Activated CD8-positive, alpha-beta T cell treated with anti-CD3 and anti-CD28 coated beads for 36 hours (primary cell): ENCODE measurements at regions not wholly inside any gene's neighbourhood (a gene's known extent, or its start where the extent isn't known, plus 50 kb on each side); places are given as distances from the start of the nearest gene placed in this dataset.

ENCODE experiments used
- ATAC-seq: fragments of 200-7000 bp; cut with Tn5 transposase; one replicate; pipeline ENCODE4 v1.10.0; 2021; ENCODE audit warnings: mild to moderate bottlenecking, moderate library complexity
- CTCF ChIA-PET: fragments of 350-600 bp; sonication (Branson Sonifier 250); formaldehyde crosslinking; loops from one replicate; lab custom pipeline; 2021; ENCODE audit warnings: antibody characterized with exemption; lab: Charles Lee
- POLR2A ChIA-PET: fragments of 350-600 bp; sonication (Branson Sonifier 250); formaldehyde crosslinking; loops from one replicate; lab custom pipeline; 2021; ENCODE audit warnings: antibody characterized with exemption; lab: Charles Lee
- DNase-seq: peaks from one replicate; pipeline ENCODE4 v3.0.0-alpha.2; 2020
- H3K27ac Mint-ChIP-seq: one replicate; pipeline ENCODE4 v1.8.0; 2021; ENCODE audit warnings: mild to moderate bottlenecking, mixed read lengths
- H3K27me3 Mint-ChIP-seq: one replicate; pipeline ENCODE4 v1.8.0; 2021; ENCODE audit warnings: mixed read lengths
- H3K36me3 Mint-ChIP-seq: one replicate; pipeline ENCODE4 v1.8.0; 2021; ENCODE audit warnings: low read depth, mixed read lengths
- H3K4me1 Mint-ChIP-seq: one replicate; pipeline ENCODE4 v1.8.0; 2021; ENCODE audit warnings: low read depth, mixed read lengths
- H3K4me3 Mint-ChIP-seq: one replicate; pipeline ENCODE4 v1.8.0; 2021; ENCODE audit warnings: mild to moderate bottlenecking, moderate library complexity, mixed read lengths
- H3K9me3 Mint-ChIP-seq: one replicate; pipeline ENCODE4 v1.8.0; 2021; ENCODE audit warnings: mixed read lengths
- CTCF ChIP-seq: fragments of 200-600 bp; IDR thresholded peaks from one replicate; pipeline ENCODE4 v1.8.0; 2022; ENCODE audit warnings: antibody characterized with exemption, mild to moderate bottlenecking
- intact Hi-C: fragments of 100-400 bp; cut with micrococcal nuclease; formaldehyde crosslinking; loops from one replicate; pipeline ENCODE4 v1.10.0; 2022

- DNase-seq = no peak
- Mint-ChIP-seq H3K27me3 (no peaks in the 10 kb centered on the region), H3K4me1 (no peaks in the 10 kb centered on the region), H3K27ac (no peak overlapping the region), H3K4me3 (no peak overlapping the region), H3K36me3 (no peaks in the 10 kb centered on the region), H3K9me3 (peaks cover 9% of the 10 kb centered on the region)
- TF ChIP-seq CTCF = no peak
- ChIA-PET CTCF (no interaction called here), POLR2A (no interaction called here)
- intact Hi-C loops = no loop called here
- no peak for ATAC-seq
These were observed 962.3 kb upstream of the NXPH2 start for GRCh38 chr2:139742216-139743172.

GRCh38 chr2:139737659-139738058 is 957.5 kb upstream of the NXPH2 start:
- CTCF ChIA-PET = no interaction called here
- TF ChIP-seq CTCF = no peak
- intact Hi-C loops = no loop called here

GRCh38 chr2:139730197-139730596 is 950.0 kb upstream of the NXPH2 start:
- DNase-seq (no peak), ATAC-seq (no peak)
- Mint-ChIP-seq H3K36me3 (no peaks in the 10 kb centered on the region), H3K9me3 (no peaks in the 10 kb centered on the region), H3K27ac (no peak overlapping the region), H3K4me1 (no peaks in the 10 kb centered on the region), H3K4me3 (no peak overlapping the region), H3K27me3 (no peaks in the 10 kb centered on the region)
- no peak for TF ChIP-seq CTCF
- POLR2A ChIA-PET = no interaction called here
- CTCF ChIA-PET = interaction anchor here (0.9 kb wide), 1 partner anchor 14 kb away, joined by 3 read pairs; no protein-coding TSS in a partner anchor
- intact Hi-C loops = no loop called here

More at GRCh38 chr2:139737659-139738058, 957.5 kb upstream of the NXPH2 start:
- Mint-ChIP-seq H3K27me3 (no peaks in the 10 kb centered on the region), H3K36me3 (no peaks in the 10 kb centered on the region), H3K4me1 (no peaks in the 10 kb centered on the region), H3K4me3 (no peak overlapping the region), H3K27ac (no peak overlapping the region), H3K9me3 (peaks cover 5% of the 10 kb centered on the region)
- ATAC-seq (no peak), DNase-seq (no peak)
- POLR2A ChIA-PET = no interaction called here

GRCh38 chr2:139721411-139721995 is 941.3 kb upstream of the NXPH2 start:
- DNase-seq (no peak), ATAC-seq (no peak)
- no peaks in the 10 kb centered on the region for H3K27me3 Mint-ChIP-seq
- ChIA-PET POLR2A (no interaction called here), CTCF (no interaction called here)
- TF ChIP-seq CTCF = no peak
- H3K4me1 Mint-ChIP-seq = no peaks in the 10 kb centered on the region
- intact Hi-C loops = no loop called here
- no peaks in the 10 kb centered on the region for H3K36me3 Mint-ChIP-seq
- no peak overlapping the region for H3K4me3 Mint-ChIP-seq
- peaks cover 5% of the 10 kb centered on the region for H3K9me3 Mint-ChIP-seq
- no peak overlapping the region for H3K27ac Mint-ChIP-seq

- TF ChIP-seq CTCF = no peak
- ChIA-PET CTCF (no interaction called here), POLR2A (no interaction called here)
- H3K9me3 Mint-ChIP-seq = peaks cover 9% of the 10 kb centered on the region
- DNase-seq (no peak), ATAC-seq (no peak)
- H3K27ac Mint-ChIP-seq = no peak overlapping the region
- H3K36me3 Mint-ChIP-seq = no peaks in the 10 kb centered on the region
- H3K4me1 Mint-ChIP-seq = no peaks in the 10 kb centered on the region
- intact Hi-C loops = no loop called here
- no peak overlapping the region for H3K4me3 Mint-ChIP-seq
- H3K27me3 Mint-ChIP-seq = no peaks in the 10 kb centered on the region
These were observed 939.9 kb upstream of the NXPH2 start for GRCh38 chr2:139720056-139720455.
